CMK (cell line): ENCODE measurements at regions not wholly inside any gene's neighbourhood (a gene's known extent, or its start where the extent isn't known, plus 50 kb on each side); places are given as distances from the start of the nearest gene placed in this dataset.

ENCODE experiments used
- DNase-seq: peaks from one replicate; pipeline ENCODE4 v3.0.0-alpha.2; 2010; ENCODE audit warnings: low read depth

- DNase-seq, result no peak
Measured at GRCh38 chr11:122399375-122399774, 256.1 kb upstream of the UBASH3B start.

GRCh38 chr11:122398851-122399250 lies 256.7 kb upstream of the UBASH3B start:
- DNase-seq, result no peak

- DNase-seq, result no peak
Measured at GRCh38 chr11:122398167-122398566, 257.4 kb upstream of the UBASH3B start.

- DNase-seq, result no peak
Measured at GRCh38 chr11:122395282-122395681, 260.2 kb upstream of the UBASH3B start.

GRCh38 chr11:122394313-122394712 lies 261.2 kb upstream of the UBASH3B start:
- DNase-seq, result no peak

DNA sequence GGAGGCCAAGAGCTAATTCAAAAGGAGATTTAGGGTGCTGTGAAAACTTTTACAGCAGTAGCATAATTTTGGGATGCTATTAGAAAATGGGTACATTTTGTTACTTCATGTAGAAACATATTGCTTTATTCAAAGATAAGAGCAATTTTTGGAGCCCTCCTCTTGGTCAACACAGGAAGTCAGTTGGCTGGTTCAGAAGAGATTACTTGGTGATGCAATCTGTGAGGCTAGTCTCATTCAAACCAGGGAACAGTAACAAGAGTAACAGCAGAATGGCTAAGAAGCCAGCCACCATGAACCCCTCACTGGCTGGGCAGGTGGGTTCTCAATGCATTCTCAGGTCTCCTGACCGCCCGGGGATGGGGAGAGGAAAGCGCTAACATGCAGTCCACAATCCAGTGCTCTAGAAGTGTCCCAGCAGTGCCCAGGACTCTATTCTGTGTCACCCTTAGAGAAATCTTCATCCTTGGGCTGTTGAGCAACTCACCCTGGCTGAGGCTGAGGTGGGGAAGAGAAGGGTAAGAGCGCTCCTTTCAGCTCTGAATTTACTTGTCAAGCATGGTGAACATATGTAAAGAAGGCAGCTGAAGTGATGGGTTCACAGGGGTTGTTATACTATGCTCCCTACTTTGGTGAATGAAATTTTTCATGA lies 262.2 kb upstream of the UBASH3B start:
- peak; percentile 41 for DNase-seq

DNA sequence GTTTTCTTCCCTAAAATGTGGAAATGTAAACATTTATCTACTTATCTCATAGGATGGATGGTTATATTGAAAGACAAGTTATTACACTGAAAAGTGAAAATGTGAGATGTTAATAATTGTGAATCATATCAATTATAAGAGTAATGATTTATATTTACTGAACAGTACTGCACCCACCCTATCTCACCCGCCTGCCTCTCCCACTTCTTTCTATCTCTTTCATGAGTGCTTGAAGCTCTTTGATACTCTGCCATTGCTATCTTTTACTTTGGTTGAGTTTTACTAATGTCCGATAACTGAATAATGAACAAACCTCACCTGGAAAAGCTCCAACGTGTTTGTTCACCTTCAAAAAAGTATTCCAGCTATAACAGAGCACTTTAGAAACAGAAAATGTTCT lies 263.0 kb upstream of the UBASH3B start:
- DNase-seq, result no peak

GRCh38 chr11:122391049-122391448 lies 264.5 kb upstream of the UBASH3B start:
- DNase-seq, result no peak

DNA sequence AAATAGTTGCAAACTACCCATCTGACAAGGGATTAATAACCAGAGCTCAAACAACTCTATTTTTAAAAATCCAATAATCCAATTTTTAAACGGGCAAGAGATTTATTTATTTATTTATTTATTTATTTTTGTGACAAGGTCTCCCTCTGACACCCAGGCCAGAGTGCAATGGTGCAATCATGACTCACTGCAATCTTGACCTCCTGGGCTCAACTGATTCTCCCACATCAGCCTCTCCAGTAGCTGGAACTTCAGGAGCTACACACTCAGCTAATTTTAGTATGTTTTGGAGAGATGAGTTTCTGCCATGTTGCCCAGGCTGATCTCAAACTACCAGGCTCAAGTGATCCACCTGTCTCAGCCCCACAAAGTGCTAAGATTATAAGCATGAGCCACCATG lies 267.2 kb upstream of the BLID start:
- DNase-seq, result no peak

GRCh38 chr11:122375687-122376399 lies 259.8 kb upstream of the BLID start:
- DNase-seq, result no peak

GRCh38 chr11:122368796-122369195 lies 252.8 kb upstream of the BLID start:
- no peak for DNase-seq

GRCh38 chr11:122367809-122368231 lies 251.8 kb upstream of the BLID start:
- DNase-seq, result no peak

- DNase-seq, result no peak
Measured at GRCh38 chr11:122365610-122366360, 249.8 kb upstream of the BLID start.

GRCh38 chr11:122363296-122363695 lies 247.3 kb upstream of the BLID start:
- DNase-seq, result no peak

- no peak for DNase-seq
Measured at GRCh38 chr11:122362381-122362780, 246.4 kb upstream of the BLID start.

- DNase-seq, result no peak
Measured at GRCh38 chr11:122360875-122361274, 244.9 kb upstream of the BLID start.

GRCh38 chr11:122359081-122359571 lies 243.1 kb upstream of the BLID start:
- DNase-seq, result no peak

DNA sequence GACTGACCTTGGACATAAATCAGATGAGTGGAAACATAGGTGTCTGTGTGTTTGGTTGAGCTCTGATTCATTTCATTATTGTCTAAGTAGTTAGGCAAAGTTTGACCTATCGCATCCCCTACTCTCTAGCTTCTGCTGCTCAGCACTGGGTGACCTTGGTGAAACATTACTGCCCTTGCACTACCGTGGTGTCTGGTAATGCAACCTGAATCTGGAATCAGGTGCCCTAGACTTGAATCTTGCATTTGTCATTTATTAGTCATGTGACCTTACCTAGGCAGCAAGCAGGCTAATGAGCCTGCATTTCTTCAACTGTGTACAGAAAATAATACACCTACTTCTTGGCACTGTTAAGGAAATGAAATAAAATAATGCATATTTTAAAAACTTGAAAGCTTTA lies 242.3 kb upstream of the BLID start:
- DNase-seq, result no peak

GRCh38 chr11:122355968-122356367 lies 240.0 kb upstream of the BLID start:
- DNase-seq, result no peak

DNA sequence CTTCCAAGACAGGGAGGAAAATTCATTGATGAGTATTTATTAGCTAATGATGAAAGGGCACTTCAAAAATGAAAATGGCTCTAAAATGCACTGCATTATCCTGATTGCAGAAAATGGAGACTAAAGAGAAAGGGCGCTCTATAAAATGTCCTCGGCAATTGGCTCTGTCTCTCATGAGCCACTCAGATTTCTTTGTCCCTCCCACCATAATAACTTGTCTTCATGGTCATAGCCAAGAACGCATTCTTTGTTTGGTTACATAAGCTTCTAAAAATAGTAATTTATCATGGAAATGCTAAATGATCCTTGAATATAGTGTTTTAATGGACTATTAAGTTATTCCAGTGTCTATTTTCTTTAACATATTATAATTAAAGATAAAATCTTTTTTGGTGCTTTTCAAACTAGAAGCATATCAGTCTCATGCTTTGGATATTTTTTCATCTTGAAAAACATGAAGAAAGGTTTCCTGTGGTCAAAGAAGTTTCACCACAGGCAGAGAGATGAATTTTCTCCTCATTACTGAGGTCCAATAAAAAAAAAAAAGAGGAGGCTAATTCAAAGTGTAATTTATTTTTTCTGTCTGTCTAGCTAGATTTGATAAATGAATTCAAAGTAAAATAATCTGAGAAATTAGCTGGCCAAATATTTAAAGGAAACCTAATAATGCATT lies 238.1 kb upstream of the BLID start:
- no peak for DNase-seq

DNA sequence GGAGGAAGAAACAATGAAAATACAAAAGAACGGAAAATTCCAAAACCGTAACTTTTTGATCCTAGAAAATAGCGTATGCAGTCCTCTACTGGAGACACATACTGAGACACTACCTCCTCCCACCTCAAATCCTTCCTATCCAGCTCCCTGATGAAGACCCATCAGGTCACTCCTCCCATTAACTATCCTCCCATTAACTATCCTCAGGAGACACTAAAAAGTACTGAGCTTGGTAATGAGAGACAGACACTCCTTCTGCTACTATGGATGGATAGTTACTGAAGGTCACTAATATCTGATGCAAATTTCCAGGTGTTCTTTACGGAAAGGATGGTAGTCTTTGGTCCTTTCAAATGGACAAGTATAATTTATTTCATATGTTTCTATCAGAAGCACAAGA lies 237.5 kb upstream of the BLID start:
- DNase-seq, result no peak

DNA sequence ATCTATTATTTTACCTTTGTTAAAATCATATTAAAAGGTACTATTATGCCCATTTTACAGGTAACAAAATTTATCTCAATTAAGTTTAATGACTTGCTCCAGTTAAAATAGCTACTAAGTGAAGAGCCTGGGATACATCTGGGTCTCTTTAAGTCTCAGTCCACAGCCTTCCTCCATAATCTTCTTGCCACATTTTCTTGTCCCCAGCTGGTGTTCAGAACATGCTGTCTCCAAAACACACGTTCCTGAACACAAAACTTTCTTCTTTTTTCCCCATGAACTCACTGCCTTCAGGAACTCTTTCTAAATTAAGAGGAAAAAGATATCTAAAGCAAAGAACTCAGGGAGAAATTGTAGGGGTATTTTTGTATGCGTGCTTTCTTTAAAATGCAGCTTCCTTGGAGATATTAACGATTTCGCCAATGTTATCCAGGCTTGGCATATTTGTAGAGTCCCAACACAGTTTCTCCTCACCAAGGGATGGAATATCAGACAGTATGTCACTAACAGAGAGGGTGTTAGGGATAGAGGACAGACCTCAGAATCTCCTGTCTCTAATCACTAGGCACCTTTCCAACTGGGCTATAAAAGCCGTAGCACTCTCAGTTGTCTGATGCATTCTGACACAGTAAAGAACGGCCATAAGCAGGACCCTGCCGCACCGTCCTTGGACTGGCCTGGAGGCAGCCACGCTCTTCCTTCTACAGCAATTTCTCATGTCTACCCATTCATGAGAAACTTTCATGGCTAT lies 232.8 kb upstream of the BLID start:
- DNase-seq, result no peak
